Lower leg skin (tissue), 3 donors: ENCODE measurements at regions not wholly inside any gene's neighbourhood (a gene's known extent, or its start where the extent isn't known, plus 50 kb on each side); places are given as distances from the start of the nearest gene placed in this dataset.

Experiments
- POLR2A ChIP-seq, 2 donors: fragments of 450-650 bp; IDR thresholded peaks; one replicate each; pipeline ENCODE4 v1.6.1; 2016 to 2017; ENCODE audit warnings: antibody characterized with exemption in 2 of 2, mild to moderate bottlenecking in 1 of 2, moderate library complexity in 1 of 2
- TF ChIP-seq, protein P1 (sequence below), 3 donors: fragments of 450-650 bp; IDR thresholded peaks; one replicate each; pipeline ENCODE4 v1.5.1; 2016; ENCODE audit warnings: antibody characterized with exemption in 3 of 3, mild to moderate bottlenecking in 3 of 3, moderate library complexity in 2 of 3

DNA sequence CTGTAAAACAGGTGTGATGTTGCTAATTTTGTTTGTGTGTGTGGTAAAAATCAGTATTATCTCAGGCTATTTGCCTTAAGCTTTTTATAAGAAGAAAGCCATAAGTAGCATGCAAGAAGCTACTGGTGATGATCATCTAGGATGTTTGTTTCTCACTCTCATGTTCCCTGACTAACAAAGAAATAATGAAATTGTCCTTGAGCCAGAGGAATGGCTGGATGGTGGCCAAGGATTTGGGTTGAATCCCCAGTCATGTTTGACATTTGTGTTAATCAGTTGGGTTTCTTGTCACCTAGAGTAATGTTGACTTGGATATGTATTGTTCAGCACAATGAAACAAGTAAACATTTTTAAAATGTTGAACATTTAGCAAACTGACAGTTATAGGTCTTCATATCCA is 496.8 kb upstream of the ZEB2 start:
- TF ChIP-seq, protein P1, sequence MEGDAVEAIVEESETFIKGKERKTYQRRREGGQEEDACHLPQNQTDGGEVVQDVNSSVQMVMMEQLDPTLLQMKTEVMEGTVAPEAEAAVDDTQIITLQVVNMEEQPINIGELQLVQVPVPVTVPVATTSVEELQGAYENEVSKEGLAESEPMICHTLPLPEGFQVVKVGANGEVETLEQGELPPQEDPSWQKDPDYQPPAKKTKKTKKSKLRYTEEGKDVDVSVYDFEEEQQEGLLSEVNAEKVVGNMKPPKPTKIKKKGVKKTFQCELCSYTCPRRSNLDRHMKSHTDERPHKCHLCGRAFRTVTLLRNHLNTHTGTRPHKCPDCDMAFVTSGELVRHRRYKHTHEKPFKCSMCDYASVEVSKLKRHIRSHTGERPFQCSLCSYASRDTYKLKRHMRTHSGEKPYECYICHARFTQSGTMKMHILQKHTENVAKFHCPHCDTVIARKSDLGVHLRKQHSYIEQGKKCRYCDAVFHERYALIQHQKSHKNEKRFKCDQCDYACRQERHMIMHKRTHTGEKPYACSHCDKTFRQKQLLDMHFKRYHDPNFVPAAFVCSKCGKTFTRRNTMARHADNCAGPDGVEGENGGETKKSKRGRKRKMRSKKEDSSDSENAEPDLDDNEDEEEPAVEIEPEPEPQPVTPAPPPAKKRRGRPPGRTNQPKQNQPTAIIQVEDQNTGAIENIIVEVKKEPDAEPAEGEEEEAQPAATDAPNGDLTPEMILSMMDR (IDR thresholded peaks at IDR 0.05): no peak
- TF ChIP-seq POLR2A (IDR thresholded peaks at IDR 0.05): no peak
